ENCODE measurements at regions not wholly inside any gene's neighbourhood (a gene's known extent, or its start where the extent isn't known, plus 50 kb on each side); places are given as distances from the start of the nearest gene placed in this dataset.

DNA sequence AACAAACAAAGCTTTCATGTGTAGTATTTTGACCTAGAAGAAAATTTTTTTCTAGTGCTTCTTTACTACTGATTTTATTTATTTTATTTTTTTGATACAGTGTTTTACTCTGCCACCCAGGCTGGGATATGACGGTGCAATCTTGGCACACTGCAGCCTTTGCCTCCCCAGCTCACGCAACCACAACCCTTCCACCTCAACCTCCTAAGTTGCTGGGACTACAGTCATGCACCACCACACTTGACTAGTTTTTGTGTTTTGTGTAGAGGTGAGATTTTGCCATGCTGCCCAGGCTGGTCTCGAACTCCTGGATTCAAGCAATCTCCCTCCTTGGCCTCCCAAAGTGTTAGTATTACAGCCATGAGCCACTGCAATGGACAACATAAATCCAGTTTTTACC, 1234.0 kb downstream of the CDY2B start:
- H3K36me3 ChIP-seq (replicated peaks in 1 of 2; ENCODE audit: control extremely low read depth in 1 of 2, control insufficient read depth in 1 of 2, extremely low read depth in 1 of 2, insufficient read depth in 2 of 2, low read length in 1 of 2), result no peaks in the 10 kb centered on the region
- no peaks in the 10 kb centered on the region for H4K20me1 ChIP-seq (ENCODE audit: control insufficient read depth, insufficient read depth, low read length, poor library complexity, severe bottlenecking)
- no peak overlapping the region for H3K4me2 ChIP-seq (replicated peaks; ENCODE audit: low read depth, low read length, poor library complexity, severe bottlenecking)
- DNase-seq, result no peak
- no peak overlapping the region for H3K9ac ChIP-seq (ENCODE audit: low read length)
- H3K9me3 ChIP-seq (ENCODE audit: control extremely low read depth in 1 of 3, control insufficient read depth in 2 of 3, insufficient read depth in 1 of 3, low read length in 2 of 3), result no peaks in the 10 kb centered on the region
- CTCF ChIA-PET, result no interaction called here
- H3K27me3 ChIP-seq (replicated peaks in 1 of 4; ENCODE audit: control extremely low read depth in 1 of 4, control insufficient read depth in 3 of 4, insufficient read depth in 4 of 4, low read length in 3 of 4), result no peaks in the 10 kb centered on the region
- H2AFZ ChIP-seq (ENCODE audit: insufficient read depth, low read depth, low read length, poor library complexity, severe bottlenecking), result no peak overlapping the region
- intact Hi-C loops (cut with micrococcal nuclease), result no loop called here
- no CpG with 5 or more reads among the region's 3 CpGs for WGBS (ENCODE audit: insufficient coverage)
- Mint-ChIP-seq H3K27ac (peak overlapping the region; percentile 41), H3K9me3 (ENCODE audit: insufficient read depth) (no peaks in the 10 kb centered on the region), H3K4me1 (peaks cover 31% of the 10 kb centered on the region), H3K27me3 (no peaks in the 10 kb centered on the region), H3K4me3 (no peak overlapping the region)
- H3K79me2 ChIP-seq (ENCODE audit: control insufficient read depth, insufficient read depth, low read length), result no peaks in the 10 kb centered on the region
- H3K4me1 ChIP-seq (ENCODE audit: control insufficient read depth in 2 of 2, insufficient read depth in 2 of 2, low read length in 2 of 2), result peaks cover 0 to 32% of the 10 kb centered on the region in 2 donors
- ATAC-seq (ENCODE audit: low read depth), result no peak
- no peak overlapping the region for H3K27ac ChIP-seq (ENCODE audit: low read length in 2 of 2)
- H3K4me3 ChIP-seq (ENCODE audit: control extremely low read depth in 1 of 5, extremely low read depth in 1 of 5, insufficient read depth in 1 of 5, low read depth in 2 of 5, low read length in 4 of 5), result no peak overlapping the region
- TF ChIP-seq EZH2 (IDR thresholded peaks at IDR 0.05; ENCODE audit: borderline replicate concordance, insufficient read depth, low read depth, low read length, poor library complexity, severe bottlenecking) (no peak), CTCF (IDR thresholded peaks at IDR 0.05) (no peak)
- POLR2A ChIA-PET, result no interaction called here

DNA sequence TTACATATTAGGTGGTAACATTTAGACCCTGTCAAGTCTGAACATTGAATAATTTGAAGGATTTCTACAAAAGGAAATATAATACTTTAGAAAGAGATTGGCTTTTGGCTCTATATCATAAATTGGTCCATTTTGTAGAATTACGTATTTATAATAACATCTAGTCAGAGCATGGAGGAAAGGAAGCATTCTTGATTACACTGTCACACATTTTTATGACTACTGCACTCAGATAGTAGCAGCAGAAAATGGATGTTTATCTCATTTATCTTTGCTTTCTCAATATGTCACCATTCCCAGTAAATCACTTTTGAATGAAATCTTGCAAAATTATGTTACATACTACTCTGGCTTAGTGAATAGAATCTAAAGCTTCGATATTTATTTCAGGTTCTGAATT, 1234.6 kb downstream of the CDY2B start:
- no peak for DNase-seq
- CTCF ChIA-PET, result no interaction called here
- no peak overlapping the region for H3K9ac ChIP-seq (ENCODE audit: low read length)
- no peak overlapping the region for H3K4me3 Mint-ChIP-seq
- no peaks in the 10 kb centered on the region for H3K79me2 ChIP-seq (ENCODE audit: control insufficient read depth, insufficient read depth, low read length)
- no peak overlapping the region for H3K4me2 ChIP-seq (replicated peaks; ENCODE audit: low read depth, low read length, poor library complexity, severe bottlenecking)
- peaks cover 0 to 32% of the 10 kb centered on the region in 2 donors for H3K4me1 ChIP-seq (ENCODE audit: control insufficient read depth in 2 of 2, insufficient read depth in 2 of 2, low read length in 2 of 2)
- H3K27ac ChIP-seq (ENCODE audit: low read length in 2 of 2), result no peak overlapping the region
- POLR2A ChIA-PET, result no interaction called here
- no peaks in the 10 kb centered on the region for H3K9me3 Mint-ChIP-seq (ENCODE audit: insufficient read depth)
- peaks cover 31% of the 10 kb centered on the region for H3K4me1 Mint-ChIP-seq
- no CpG with 5 or more reads among the region's 2 CpGs for WGBS (ENCODE audit: insufficient coverage)
- no peak overlapping the region for H3K27ac Mint-ChIP-seq
- no peak for ATAC-seq (ENCODE audit: low read depth)
- no peaks in the 10 kb centered on the region for H3K27me3 Mint-ChIP-seq
- H2AFZ ChIP-seq (ENCODE audit: insufficient read depth, low read depth, low read length, poor library complexity, severe bottlenecking), result no peak overlapping the region
- H3K36me3 ChIP-seq (replicated peaks in 1 of 2; ENCODE audit: control extremely low read depth in 1 of 2, control insufficient read depth in 1 of 2, extremely low read depth in 1 of 2, insufficient read depth in 2 of 2, low read length in 1 of 2), result no peaks in the 10 kb centered on the region
- no peak for TF ChIP-seq EZH2 (IDR thresholded peaks at IDR 0.05; ENCODE audit: borderline replicate concordance, insufficient read depth, low read depth, low read length, poor library complexity, severe bottlenecking)
- intact Hi-C loops (cut with micrococcal nuclease), result no loop called here
- no peak overlapping the region for H3K4me3 ChIP-seq (ENCODE audit: control extremely low read depth in 1 of 5, extremely low read depth in 1 of 5, insufficient read depth in 1 of 5, low read depth in 2 of 5, low read length in 4 of 5)
- no peaks in the 10 kb centered on the region for H3K27me3 ChIP-seq (replicated peaks in 1 of 4; ENCODE audit: control extremely low read depth in 1 of 4, control insufficient read depth in 3 of 4, insufficient read depth in 4 of 4, low read length in 3 of 4)
- no peaks in the 10 kb centered on the region for H3K9me3 ChIP-seq (ENCODE audit: control extremely low read depth in 1 of 3, control insufficient read depth in 2 of 3, insufficient read depth in 1 of 3, low read length in 2 of 3)
- H4K20me1 ChIP-seq (ENCODE audit: control insufficient read depth, insufficient read depth, low read length, poor library complexity, severe bottlenecking), result no peaks in the 10 kb centered on the region
